ENCODE measurements at regions not wholly inside any gene's neighbourhood (a gene's known extent, or its start where the extent isn't known, plus 50 kb on each side); places are given as distances from the start of the nearest gene placed in this dataset.

DNA sequence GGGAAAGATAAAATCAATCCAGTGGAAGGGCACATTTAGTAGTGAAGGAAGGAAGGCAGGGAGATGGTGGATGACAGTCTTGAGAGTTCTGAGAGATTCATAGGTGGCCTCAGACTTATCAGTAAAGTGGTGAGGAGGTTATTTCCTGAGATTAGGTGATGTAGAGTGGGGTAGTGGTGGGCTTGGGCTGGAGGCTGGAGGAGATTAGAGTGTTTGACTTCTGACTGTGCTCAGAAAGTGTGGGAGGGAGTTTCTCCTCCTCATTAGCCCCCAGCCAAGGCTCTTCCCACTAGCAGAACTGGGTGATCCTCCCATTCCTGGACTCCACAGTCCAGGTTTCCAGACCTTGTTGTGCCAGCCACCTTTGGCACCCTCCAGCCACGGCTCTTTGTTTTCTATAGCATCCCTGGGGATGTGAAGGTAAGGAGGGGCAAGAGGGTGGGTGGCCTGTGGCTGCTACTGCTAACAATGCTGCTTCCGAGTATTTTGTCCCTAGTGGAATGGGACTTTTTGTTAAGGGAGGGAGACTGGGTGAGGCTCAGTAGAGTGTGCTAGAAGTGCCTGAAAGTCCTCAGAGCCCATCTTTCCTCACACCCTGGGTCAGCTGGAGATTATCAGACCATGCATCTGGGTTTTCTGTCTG lies 94.4 kb downstream of the ADRB2 start:
- H3K9me3 ChIP-seq = no peaks in the 10 kb centered on the region
- WGBS (ENCODE audit: missing lambda C conversion rate) = 49% methylated on average over 2 of the region's 2 CpGs
- ChIA-PET POLR2A (no interaction called here), CTCF (no interaction called here)
- H3K4me1 ChIP-seq = no peaks in the 10 kb centered on the region
- no peak for DNase-seq (ENCODE audit: low read depth in 1 of 2, low spot score in 1 of 2)
- no peak for FAIRE-seq
- ATAC-seq = no peak
- no peak overlapping the region for H3K27ac ChIP-seq
- H3K4me2 ChIP-seq = no peak overlapping the region
- TF ChIP-seq KDM1A (IDR thresholded peaks at IDR 0.05; ENCODE audit: low read depth) (no peak), EP300 (IDR thresholded peaks at IDR 0.05) (no peak), SMC3 (IDR thresholded peaks at IDR 0.05) (no peak), HEYL (CRISPR knock-in tag; IDR thresholded peaks at IDR 0.05) (no peak), NPAS2 (CRISPR knock-in tag; IDR thresholded peaks at IDR 0.05; ENCODE audit: borderline replicate concordance) (no peak), RFX5 (IDR thresholded peaks at IDR 0.05) (no peak), EHF (CRISPR knock-in tag; IDR thresholded peaks at IDR 0.05) (no peak), JUNB (IDR thresholded peaks at IDR 0.05) (no peak), ZNF302 (CRISPR knock-in tag; IDR thresholded peaks at IDR 0.05) (no peak), SREBF2 (IDR thresholded peaks at IDR 0.05) (no peak), RCOR1 (IDR thresholded peaks at IDR 0.05; ENCODE audit: low read depth, low read length) (no peak), PHF8 (IDR thresholded peaks at IDR 0.05; ENCODE audit: borderline replicate concordance, low read depth) (no peak), BHLHE40 (IDR thresholded peaks at IDR 0.05; ENCODE audit: low read depth, low read length) (no peak), EHMT2 (IDR thresholded peaks at IDR 0.05; ENCODE audit: low read depth) (no peak), CHD4 (IDR thresholded peaks at IDR 0.05; ENCODE audit: borderline replicate concordance) (no peak), ZSCAN20 (CRISPR knock-in tag; IDR thresholded peaks at IDR 0.05) (no peak), ZFP36 (IDR thresholded peaks at IDR 0.05; ENCODE audit: borderline replicate concordance, partially characterized antibody) (no peak), RNF2 (IDR thresholded peaks at IDR 0.05; ENCODE audit: borderline replicate concordance, low read depth) (no peak), FOXS1 (CRISPR knock-in tag; IDR thresholded peaks at IDR 0.05) (no peak)
- no peak overlapping the region for H3K4me3 ChIP-seq

DNA sequence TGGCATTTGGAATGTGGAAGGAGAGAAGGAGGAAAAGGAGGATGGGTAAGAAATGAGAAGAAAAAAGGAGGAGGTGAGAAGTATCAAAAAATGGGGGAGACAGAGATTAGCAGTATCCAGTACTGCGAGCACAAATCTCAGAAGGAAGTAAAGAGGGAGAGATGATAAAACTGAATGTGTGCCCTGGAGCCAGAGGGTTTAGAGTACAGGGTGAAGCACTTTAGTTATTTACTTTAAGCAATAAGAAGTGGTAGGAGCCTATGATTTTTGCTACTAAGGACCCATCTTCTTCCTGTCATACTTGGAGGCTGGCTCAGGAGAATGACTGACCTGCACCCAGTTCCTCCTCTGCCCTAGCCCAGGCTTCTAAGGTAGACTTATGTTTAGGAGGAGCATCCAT lies 94.9 kb downstream of the ADRB2 start:
- CTCF ChIA-PET = interaction anchor here (1.4 kb wide), 1 partner anchor 188 kb away, joined by 3 read pairs; no protein-coding TSS in a partner anchor
- no peak for FAIRE-seq

More for the DNA sequence above, 94.9 kb downstream of the ADRB2 start:
- no peak overlapping the region for H3K27ac ChIP-seq
- no peaks in the 10 kb centered on the region for H3K9me3 ChIP-seq
- no peak for ATAC-seq
- H3K4me2 ChIP-seq = no peak overlapping the region
- TF ChIP-seq CTCF (IDR thresholded peaks at IDR 0.05) = no peak
- no peak for TF ChIP-seq CEBPB (IDR thresholded peaks at IDR 0.05)
- TF ChIP-seq, protein P1, sequence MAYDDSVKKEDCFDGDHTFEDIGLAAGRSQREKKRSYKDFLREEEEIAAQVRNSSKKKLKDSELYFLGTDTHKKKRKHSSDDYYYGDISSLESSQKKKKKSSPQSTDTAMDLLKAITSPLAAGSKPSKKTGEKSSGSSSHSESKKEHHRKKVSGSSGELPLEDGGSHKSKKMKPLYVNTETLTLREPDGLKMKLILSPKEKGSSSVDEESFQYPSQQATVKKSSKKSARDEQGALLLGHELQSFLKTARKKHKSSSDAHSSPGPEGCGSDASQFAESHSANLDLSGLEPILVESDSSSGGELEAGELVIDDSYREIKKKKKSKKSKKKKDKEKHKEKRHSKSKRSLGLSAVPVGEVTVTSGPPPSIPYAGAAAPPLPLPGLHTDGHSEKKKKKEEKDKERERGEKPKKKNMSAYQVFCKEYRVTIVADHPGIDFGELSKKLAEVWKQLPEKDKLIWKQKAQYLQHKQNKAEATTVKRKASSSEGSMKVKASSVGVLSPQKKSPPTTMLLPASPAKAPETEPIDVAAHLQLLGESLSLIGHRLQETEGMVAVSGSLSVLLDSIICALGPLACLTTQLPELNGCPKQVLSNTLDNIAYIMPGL (CRISPR knock-in tag; IDR thresholded peaks at IDR 0.05; ENCODE audit: borderline replicate concordance) = no peak
- no peak for TF ChIP-seq MAX (IDR thresholded peaks at IDR 0.05)
- TF ChIP-seq RARB (CRISPR knock-in tag; IDR thresholded peaks at IDR 0.05) = no peak
- TF ChIP-seq NPAS2 (CRISPR knock-in tag; IDR thresholded peaks at IDR 0.05; ENCODE audit: borderline replicate concordance) = no peak
- no peak for TF ChIP-seq MAZ (IDR thresholded peaks at IDR 0.05; ENCODE audit: borderline replicate concordance, low read depth, low read length)
- TF ChIP-seq RFX5 (IDR thresholded peaks at IDR 0.05) = no peak
- TF ChIP-seq, protein P2, sequence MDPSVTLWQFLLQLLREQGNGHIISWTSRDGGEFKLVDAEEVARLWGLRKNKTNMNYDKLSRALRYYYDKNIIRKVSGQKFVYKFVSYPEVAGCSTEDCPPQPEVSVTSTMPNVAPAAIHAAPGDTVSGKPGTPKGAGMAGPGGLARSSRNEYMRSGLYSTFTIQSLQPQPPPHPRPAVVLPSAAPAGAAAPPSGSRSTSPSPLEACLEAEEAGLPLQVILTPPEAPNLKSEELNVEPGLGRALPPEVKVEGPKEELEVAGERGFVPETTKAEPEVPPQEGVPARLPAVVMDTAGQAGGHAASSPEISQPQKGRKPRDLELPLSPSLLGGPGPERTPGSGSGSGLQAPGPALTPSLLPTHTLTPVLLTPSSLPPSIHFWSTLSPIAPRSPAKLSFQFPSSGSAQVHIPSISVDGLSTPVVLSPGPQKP (IDR thresholded peaks at IDR 0.05; ENCODE audit: low read depth, low read length) = no peak
- TF ChIP-seq JUNB (IDR thresholded peaks at IDR 0.05) = no peak
- no peak for TF ChIP-seq USF2 (IDR thresholded peaks at IDR 0.05)
- no peak for TF ChIP-seq BHLHE40 (IDR thresholded peaks at IDR 0.05; ENCODE audit: low read depth, low read length)
- no peak for TF ChIP-seq ZC3H11A (IDR thresholded peaks at IDR 0.05)
- H3K4me1 ChIP-seq = no peaks in the 10 kb centered on the region
- POLR2A ChIA-PET = no interaction called here
- 62% methylated on average over 1 of the region's 1 CpG for WGBS (ENCODE audit: missing lambda C conversion rate)
- H3K4me3 ChIP-seq = no peak overlapping the region
- no peak for DNase-seq (ENCODE audit: low read depth in 1 of 2, low spot score in 1 of 2)

Data from A549 (cell line).